ENCODE measurements at regions not wholly inside any gene's neighbourhood (a gene's known extent, or its start where the extent isn't known, plus 50 kb on each side); places are given as distances from the start of the nearest gene placed in this dataset.

- no peak overlapping the region for H4K91ac ChIP-seq (ENCODE audit: low read depth, low read length, poor library complexity)
- no peaks in the 10 kb centered on the region for H3K9me3 ChIP-seq (replicated peaks in 1 of 2; ENCODE audit: control insufficient read depth in 2 of 2, insufficient read depth in 1 of 2, low read depth in 1 of 2, low read length in 2 of 2)
- H3K9ac ChIP-seq (ENCODE audit: low read depth, low read length, poor library complexity), result no peak overlapping the region
- no peak overlapping the region for H3K27ac ChIP-seq (replicated peaks; ENCODE audit: low read length)
- no peaks in the 10 kb centered on the region for H3K27me3 ChIP-seq (ENCODE audit: control insufficient read depth in 3 of 3, insufficient read depth in 3 of 3, low read depth in 1 of 3, low read length in 3 of 3)
- no peaks in the 10 kb centered on the region for H3K4me1 ChIP-seq (ENCODE audit: control insufficient read depth in 2 of 2, insufficient read depth in 1 of 2, low read depth in 1 of 2, low read length in 2 of 2)
- no CpG with 5 or more reads among the region's 3 CpGs for WGBS, 2 donors (ENCODE audit: extremely low coverage in 2 of 2, insufficient read length in 2 of 2, insufficient replicate concordance in 1 of 2)
- H2BK120ac ChIP-seq (ENCODE audit: low read depth, low read length), result no peak overlapping the region
- no peak overlapping the region for H2BK15ac ChIP-seq (ENCODE audit: low read length)
- no peak for DNase-seq (ENCODE audit: low spot score)
- H3K4me2 ChIP-seq (ENCODE audit: insufficient read depth, low read length, poor library complexity, severe bottlenecking), result no peak overlapping the region
- no peaks in the 10 kb centered on the region for H3K79me1 ChIP-seq (ENCODE audit: low read depth, low read length)
- H4K8ac ChIP-seq (ENCODE audit: low read depth, low read length), result no peak overlapping the region
- H3K4me3 ChIP-seq (ENCODE audit: low read length in 2 of 2), result no peak overlapping the region
- H3K36me3 ChIP-seq (replicated peaks in 1 of 2; ENCODE audit: control insufficient read depth in 2 of 2, insufficient read depth in 2 of 2, low read length in 2 of 2), result no peaks in the 10 kb centered on the region
- H2BK12ac ChIP-seq (ENCODE audit: low read length), result no peak overlapping the region
- no peak overlapping the region for H3K14ac ChIP-seq (ENCODE audit: low read length)
- no peak overlapping the region for H2AK5ac ChIP-seq (ENCODE audit: low read depth, low read length)
- H3K23ac ChIP-seq (ENCODE audit: low read depth, low read length, poor library complexity), result no peak overlapping the region
- H3K4ac ChIP-seq (ENCODE audit: low read length), result no peak overlapping the region
- no peak overlapping the region for H2AFZ ChIP-seq (ENCODE audit: low read length)
- no peak overlapping the region for H3K18ac ChIP-seq (ENCODE audit: low read length)
- no peak overlapping the region for H2BK5ac ChIP-seq (ENCODE audit: low read length)
Observed at GRCh38 chrX:25154168-25154567, 138.4 kb upstream of the ARX start.

GRCh38 chrX:25151749-25152148 is 136.0 kb upstream of the ARX start:
- no peak overlapping the region for H2BK12ac ChIP-seq (ENCODE audit: low read length)
- H4K8ac ChIP-seq (ENCODE audit: low read depth, low read length), result no peak overlapping the region
- H3K4me3 ChIP-seq (ENCODE audit: low read length in 2 of 2), result no peak overlapping the region
- no peak overlapping the region for H3K4me2 ChIP-seq (ENCODE audit: insufficient read depth, low read length, poor library complexity, severe bottlenecking)
- no peak overlapping the region for H3K23ac ChIP-seq (ENCODE audit: low read depth, low read length, poor library complexity)
- H2BK15ac ChIP-seq (ENCODE audit: low read length), result no peak overlapping the region
- H3K79me1 ChIP-seq (ENCODE audit: low read depth, low read length), result no peaks in the 10 kb centered on the region
- H3K36me3 ChIP-seq (replicated peaks in 1 of 2; ENCODE audit: control insufficient read depth in 2 of 2, insufficient read depth in 2 of 2, low read length in 2 of 2), result no peaks in the 10 kb centered on the region
- H3K27me3 ChIP-seq (ENCODE audit: control insufficient read depth in 3 of 3, insufficient read depth in 3 of 3, low read depth in 1 of 3, low read length in 3 of 3), result peaks cover 0 to 2% (median 0%) of the 10 kb centered on the region in 3 experiments
- H3K4ac ChIP-seq (ENCODE audit: low read length), result no peak overlapping the region
- WGBS, 2 donors (ENCODE audit: extremely low coverage in 2 of 2, insufficient read length in 2 of 2, insufficient replicate concordance in 1 of 2), result no CpG with 5 or more reads among the region's 2 CpGs
- no peak overlapping the region for H4K91ac ChIP-seq (ENCODE audit: low read depth, low read length, poor library complexity)
- H3K9me3 ChIP-seq (replicated peaks in 1 of 2; ENCODE audit: control insufficient read depth in 2 of 2, insufficient read depth in 1 of 2, low read depth in 1 of 2, low read length in 2 of 2), result no peaks in the 10 kb centered on the region
- no peaks in the 10 kb centered on the region for H3K4me1 ChIP-seq (ENCODE audit: control insufficient read depth in 2 of 2, insufficient read depth in 1 of 2, low read depth in 1 of 2, low read length in 2 of 2)
- no peak overlapping the region for H2AFZ ChIP-seq (ENCODE audit: low read length)
- no peak overlapping the region for H2BK120ac ChIP-seq (ENCODE audit: low read depth, low read length)
- no peak overlapping the region for H2AK5ac ChIP-seq (ENCODE audit: low read depth, low read length)
- no peak overlapping the region for H3K9ac ChIP-seq (ENCODE audit: low read depth, low read length, poor library complexity)
- no peak overlapping the region for H3K18ac ChIP-seq (ENCODE audit: low read length)
- no peak overlapping the region for H2BK5ac ChIP-seq (ENCODE audit: low read length)
- H3K14ac ChIP-seq (ENCODE audit: low read length), result no peak overlapping the region
- DNase-seq (ENCODE audit: low spot score), result no peak
- no peak overlapping the region for H3K27ac ChIP-seq (replicated peaks; ENCODE audit: low read length)

GRCh38 chrX:25144043-25144940 is 128.5 kb upstream of the ARX start:
- Histone ChIP-seq H3K23ac (ENCODE audit: low read depth, low read length, poor library complexity) (no peak overlapping the region), H2AFZ (ENCODE audit: low read length) (peak overlapping the region; percentile 27), H3K4me3 (ENCODE audit: low read length in 2 of 2) (peak overlapping the region in 1 of 2 donors; percentile 68), H2AK5ac (ENCODE audit: low read depth, low read length) (no peak overlapping the region), H3K18ac (ENCODE audit: low read length) (no peak overlapping the region), H2BK120ac (ENCODE audit: low read depth, low read length) (no peak overlapping the region), H3K4ac (ENCODE audit: low read length) (no peak overlapping the region), H2BK15ac (ENCODE audit: low read length) (no peak overlapping the region), H2BK12ac (ENCODE audit: low read length) (no peak overlapping the region), H3K14ac (ENCODE audit: low read length) (no peak overlapping the region), H3K36me3 (replicated peaks in 1 of 2; ENCODE audit: control insufficient read depth in 2 of 2, insufficient read depth in 2 of 2, low read length in 2 of 2) (no peaks in the 10 kb centered on the region), H3K4me1 (ENCODE audit: control insufficient read depth in 2 of 2, insufficient read depth in 1 of 2, low read depth in 1 of 2, low read length in 2 of 2) (no peaks in the 10 kb centered on the region), H4K91ac (ENCODE audit: low read depth, low read length, poor library complexity) (no peak overlapping the region), H3K9ac (ENCODE audit: low read depth, low read length, poor library complexity) (no peak overlapping the region), H3K27ac (replicated peaks; ENCODE audit: low read length) (no peak overlapping the region), H3K27me3 (ENCODE audit: control insufficient read depth in 3 of 3, insufficient read depth in 3 of 3, low read depth in 1 of 3, low read length in 3 of 3) (peaks cover 0 to 10% (median 0%) of the 10 kb centered on the region in 3 experiments), H4K8ac (ENCODE audit: low read depth, low read length) (no peak overlapping the region), H3K4me2 (ENCODE audit: insufficient read depth, low read length, poor library complexity, severe bottlenecking) (peak overlapping the region; percentile 42), H3K9me3 (replicated peaks in 1 of 2; ENCODE audit: control insufficient read depth in 2 of 2, insufficient read depth in 1 of 2, low read depth in 1 of 2, low read length in 2 of 2) (no peaks in the 10 kb centered on the region), H2BK5ac (ENCODE audit: low read length) (no peak overlapping the region), H3K79me1 (ENCODE audit: low read depth, low read length) (no peaks in the 10 kb centered on the region)
- peak; percentile 41 for DNase-seq (ENCODE audit: low spot score)
- WGBS, 2 donors (ENCODE audit: extremely low coverage in 2 of 2, insufficient read length in 2 of 2, insufficient replicate concordance in 1 of 2), result no CpG with 5 or more reads among the region's 19 CpGs

- H3K27me3 ChIP-seq (ENCODE audit: control insufficient read depth in 3 of 3, insufficient read depth in 3 of 3, low read depth in 1 of 3, low read length in 3 of 3), result peaks cover 0 to 10% (median 0%) of the 10 kb centered on the region in 3 experiments
- no peaks in the 10 kb centered on the region for H3K36me3 ChIP-seq (replicated peaks in 1 of 2; ENCODE audit: control insufficient read depth in 2 of 2, insufficient read depth in 2 of 2, low read length in 2 of 2)
- no peaks in the 10 kb centered on the region for H3K4me1 ChIP-seq (ENCODE audit: control insufficient read depth in 2 of 2, insufficient read depth in 1 of 2, low read depth in 1 of 2, low read length in 2 of 2)
- no peak overlapping the region for H2BK120ac ChIP-seq (ENCODE audit: low read depth, low read length)
- no peak overlapping the region for H3K4me2 ChIP-seq (ENCODE audit: insufficient read depth, low read length, poor library complexity, severe bottlenecking)
- H2BK5ac ChIP-seq (ENCODE audit: low read length), result no peak overlapping the region
- no peak overlapping the region for H3K4me3 ChIP-seq (ENCODE audit: low read length in 2 of 2)
- WGBS, 2 donors (ENCODE audit: extremely low coverage in 2 of 2, insufficient read length in 2 of 2, insufficient replicate concordance in 1 of 2), result no CpG with 5 or more reads among the region's 8 CpGs
- H3K4ac ChIP-seq (ENCODE audit: low read length), result no peak overlapping the region
- no peak overlapping the region for H3K18ac ChIP-seq (ENCODE audit: low read length)
- H2AFZ ChIP-seq (ENCODE audit: low read length), result no peak overlapping the region
- no peak overlapping the region for H4K8ac ChIP-seq (ENCODE audit: low read depth, low read length)
- H2BK12ac ChIP-seq (ENCODE audit: low read length), result no peak overlapping the region
- no peaks in the 10 kb centered on the region for H3K9me3 ChIP-seq (replicated peaks in 1 of 2; ENCODE audit: control insufficient read depth in 2 of 2, insufficient read depth in 1 of 2, low read depth in 1 of 2, low read length in 2 of 2)
- no peak overlapping the region for H3K27ac ChIP-seq (replicated peaks; ENCODE audit: low read length)
- H3K14ac ChIP-seq (ENCODE audit: low read length), result no peak overlapping the region
- H3K9ac ChIP-seq (ENCODE audit: low read depth, low read length, poor library complexity), result no peak overlapping the region
- H3K23ac ChIP-seq (ENCODE audit: low read depth, low read length, poor library complexity), result no peak overlapping the region
- H2AK5ac ChIP-seq (ENCODE audit: low read depth, low read length), result no peak overlapping the region
- no peaks in the 10 kb centered on the region for H3K79me1 ChIP-seq (ENCODE audit: low read depth, low read length)
- no peak overlapping the region for H2BK15ac ChIP-seq (ENCODE audit: low read length)
- DNase-seq (ENCODE audit: low spot score), result no peak
- H4K91ac ChIP-seq (ENCODE audit: low read depth, low read length, poor library complexity), result no peak overlapping the region
Observed at GRCh38 chrX:25143596-25143995, 127.8 kb upstream of the ARX start.
